ENCODE measurements at regions not wholly inside any gene's neighbourhood (a gene's known extent, or its start where the extent isn't known, plus 50 kb on each side); places are given as distances from the start of the nearest gene placed in this dataset.

- H3K4me3 ChIP-seq = no peak overlapping the region
- ATAC-seq (no peak), DNase-seq (no peak)
- H3K4me1 ChIP-seq = no peaks in the 10 kb centered on the region
- H3K27ac ChIP-seq = no peak overlapping the region
- in situ Hi-C loops (cut with MboI; ENCODE audit: low sequenced_read_pairs in 4 of 4) = no loop called here
- intact Hi-C loops (cut with DNase I; ENCODE audit: low total_unique reads) = no loop called here
- no peaks in the 10 kb centered on the region for H3K27me3 ChIP-seq
- no peaks in the 10 kb centered on the region for H3K9me3 ChIP-seq
- TF ChIP-seq, protein P1, sequence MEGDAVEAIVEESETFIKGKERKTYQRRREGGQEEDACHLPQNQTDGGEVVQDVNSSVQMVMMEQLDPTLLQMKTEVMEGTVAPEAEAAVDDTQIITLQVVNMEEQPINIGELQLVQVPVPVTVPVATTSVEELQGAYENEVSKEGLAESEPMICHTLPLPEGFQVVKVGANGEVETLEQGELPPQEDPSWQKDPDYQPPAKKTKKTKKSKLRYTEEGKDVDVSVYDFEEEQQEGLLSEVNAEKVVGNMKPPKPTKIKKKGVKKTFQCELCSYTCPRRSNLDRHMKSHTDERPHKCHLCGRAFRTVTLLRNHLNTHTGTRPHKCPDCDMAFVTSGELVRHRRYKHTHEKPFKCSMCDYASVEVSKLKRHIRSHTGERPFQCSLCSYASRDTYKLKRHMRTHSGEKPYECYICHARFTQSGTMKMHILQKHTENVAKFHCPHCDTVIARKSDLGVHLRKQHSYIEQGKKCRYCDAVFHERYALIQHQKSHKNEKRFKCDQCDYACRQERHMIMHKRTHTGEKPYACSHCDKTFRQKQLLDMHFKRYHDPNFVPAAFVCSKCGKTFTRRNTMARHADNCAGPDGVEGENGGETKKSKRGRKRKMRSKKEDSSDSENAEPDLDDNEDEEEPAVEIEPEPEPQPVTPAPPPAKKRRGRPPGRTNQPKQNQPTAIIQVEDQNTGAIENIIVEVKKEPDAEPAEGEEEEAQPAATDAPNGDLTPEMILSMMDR (IDR thresholded peaks at IDR 0.05 in 4 of 5, conservative IDR thresholded peaks at IDR 0.05 in 1 of 5) = no peak
- TF ChIP-seq POLR2A (IDR thresholded peaks at IDR 0.05) = no peak
- no peaks in the 10 kb centered on the region for H3K36me3 ChIP-seq
Observed at GRCh38 chr21:19320291-19320690, 916.7 kb upstream of the TMPRSS15 start.

DNA sequence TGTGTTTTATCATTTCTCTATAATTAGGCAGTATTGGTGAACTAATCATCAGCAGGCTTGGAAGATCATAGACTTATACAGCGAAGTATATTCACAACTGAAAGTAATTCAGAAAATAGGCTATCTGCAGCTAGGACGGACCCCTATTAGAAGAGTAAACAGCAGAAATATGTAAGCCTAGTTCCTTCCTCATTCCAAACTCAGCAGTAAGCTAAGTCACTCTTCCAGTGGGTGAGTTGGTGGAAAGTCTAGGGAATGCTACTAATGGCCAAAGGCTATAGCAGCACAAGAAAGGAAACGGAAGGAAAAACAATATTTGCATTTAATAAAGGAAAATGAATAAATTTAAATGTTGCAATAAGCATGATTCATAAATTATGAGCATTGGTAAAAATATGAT lies 918.1 kb upstream of the TMPRSS15 start:
- TF ChIP-seq POLR2A (IDR thresholded peaks at IDR 0.05) = no peak
- TF ChIP-seq, protein P1 (IDR thresholded peaks at IDR 0.05 in 4 of 5, conservative IDR thresholded peaks at IDR 0.05 in 1 of 5) = no peak
- intact Hi-C loops (cut with DNase I; ENCODE audit: low total_unique reads) (no loop called here), in situ Hi-C loops (cut with MboI; ENCODE audit: low sequenced_read_pairs in 4 of 4) (no loop called here)
- DNase-seq (no peak), ATAC-seq (no peak)
- no peaks in the 10 kb centered on the region for H3K9me3 ChIP-seq
- H3K4me1 ChIP-seq = no peaks in the 10 kb centered on the region
- no peak overlapping the region for H3K27ac ChIP-seq
- H3K4me3 ChIP-seq = no peak overlapping the region
- H3K27me3 ChIP-seq = no peaks in the 10 kb centered on the region
- no peaks in the 10 kb centered on the region for H3K36me3 ChIP-seq

GRCh38 chr21:19322360-19322759 lies 918.8 kb upstream of the TMPRSS15 start:
- Histone ChIP-seq H3K4me1 (no peaks in the 10 kb centered on the region), H3K36me3 (no peaks in the 10 kb centered on the region), H3K27ac (no peak overlapping the region), H3K9me3 (no peaks in the 10 kb centered on the region), H3K4me3 (no peak overlapping the region), H3K27me3 (no peaks in the 10 kb centered on the region)
- intact Hi-C loops (cut with DNase I; ENCODE audit: low total_unique reads) (no loop called here), in situ Hi-C loops (cut with MboI; ENCODE audit: low sequenced_read_pairs in 4 of 4) (no loop called here)
- ATAC-seq (no peak), DNase-seq (no peak)
- TF ChIP-seq POLR2A (IDR thresholded peaks at IDR 0.05) = no peak
- TF ChIP-seq, protein P1 (IDR thresholded peaks at IDR 0.05 in 4 of 5, conservative IDR thresholded peaks at IDR 0.05 in 1 of 5) = no peak

DNA sequence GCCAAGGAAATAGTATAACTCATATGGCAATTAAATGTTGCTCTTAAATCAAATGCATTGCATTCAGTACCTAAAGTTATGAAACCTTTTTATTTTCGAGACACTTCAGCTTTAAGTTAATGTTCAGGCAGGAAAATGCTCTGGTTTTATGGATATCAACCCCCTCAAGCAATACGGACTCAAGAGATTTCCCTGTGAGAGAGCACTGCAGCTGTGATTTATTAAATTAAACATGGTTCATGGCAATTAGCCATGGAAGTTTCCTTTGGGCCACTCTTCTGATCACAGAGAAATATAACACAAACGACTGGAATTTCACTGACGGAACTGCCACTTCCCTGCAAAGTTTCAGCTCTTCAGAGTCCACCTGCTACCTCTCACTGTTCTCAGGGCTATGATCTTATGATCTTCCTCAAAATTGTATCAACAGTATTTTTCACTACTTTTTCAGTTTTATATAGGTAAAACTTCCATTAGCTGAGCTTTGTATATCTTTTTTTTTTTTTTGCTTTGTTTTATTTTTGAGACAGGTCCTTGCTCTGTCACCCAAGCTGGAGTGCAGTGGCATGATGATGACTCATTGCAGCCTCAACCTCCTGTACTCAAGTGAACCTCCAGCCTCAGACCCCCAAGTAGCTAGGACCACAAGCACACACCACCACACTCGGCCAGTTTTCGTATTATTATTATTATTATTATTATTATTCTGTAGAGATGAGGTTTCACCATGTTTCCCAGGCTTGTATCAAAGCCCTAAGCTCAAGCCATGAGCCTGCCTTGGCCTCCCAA lies 923.1 kb upstream of the TMPRSS15 start:
- Histone ChIP-seq H3K27ac (no peak overlapping the region), H3K27me3 (no peaks in the 10 kb centered on the region), H3K36me3 (no peaks in the 10 kb centered on the region), H3K9me3 (no peaks in the 10 kb centered on the region), H3K4me3 (no peak overlapping the region), H3K4me1 (no peaks in the 10 kb centered on the region)
- ATAC-seq (no peak), DNase-seq (no peak)
- intact Hi-C loops (cut with DNase I; ENCODE audit: low total_unique reads) = no loop called here
- in situ Hi-C loops (cut with MboI; ENCODE audit: low sequenced_read_pairs in 4 of 4) = no loop called here
- TF ChIP-seq POLR2A (IDR thresholded peaks at IDR 0.05) = no peak
- TF ChIP-seq, protein P1 (IDR thresholded peaks at IDR 0.05 in 4 of 5, conservative IDR thresholded peaks at IDR 0.05 in 1 of 5) = no peak

DNA sequence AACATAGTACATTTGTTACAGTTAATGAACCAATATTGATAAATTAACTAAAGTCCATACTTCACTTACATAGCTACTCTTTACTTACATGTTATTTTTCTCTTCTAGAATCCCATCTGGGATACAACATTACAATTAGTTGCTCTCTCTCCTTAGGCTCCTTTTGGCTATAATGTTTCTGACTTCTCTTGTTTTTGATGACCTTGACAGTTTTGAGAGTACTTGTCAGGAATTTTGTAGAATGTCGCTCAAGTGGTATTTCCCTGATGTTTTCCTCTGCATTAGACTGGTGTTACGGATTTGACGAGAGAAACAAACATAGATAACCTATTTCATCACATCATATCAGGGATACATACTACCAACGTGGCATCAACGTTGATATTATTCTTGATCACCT lies 925.4 kb upstream of the TMPRSS15 start:
- Histone ChIP-seq H3K4me1 (no peaks in the 10 kb centered on the region), H3K4me3 (no peak overlapping the region), H3K27ac (no peak overlapping the region), H3K36me3 (no peaks in the 10 kb centered on the region), H3K9me3 (no peaks in the 10 kb centered on the region), H3K27me3 (no peaks in the 10 kb centered on the region)
- no peak for DNase-seq
- intact Hi-C loops (cut with DNase I; ENCODE audit: low total_unique reads) (no loop called here), in situ Hi-C loops (cut with MboI; ENCODE audit: low sequenced_read_pairs in 4 of 4) (no loop called here)
- ATAC-seq = no peak
- TF ChIP-seq POLR2A (IDR thresholded peaks at IDR 0.05) = no peak
- TF ChIP-seq, protein P1 (IDR thresholded peaks at IDR 0.05 in 4 of 5, conservative IDR thresholded peaks at IDR 0.05 in 1 of 5) = no peak

Measured in gastrocnemius medialis (tissue), 4 donors.